Loucy (cell line): ENCODE measurements at regions not wholly inside any gene's neighbourhood (a gene's known extent, or its start where the extent isn't known, plus 50 kb on each side); places are given as distances from the start of the nearest gene placed in this dataset.

ENCODE experiments used
- H2AFZ ChIP-seq: fragments of 200-600 bp; sonication (generic); 2 replicates; pipeline ENCODE4 v1.6.0; 2016; ENCODE audit warnings: antibody characterized with exemption, mild to moderate bottlenecking, low read length, moderate library complexity
- H3F3A ChIP-seq: fragments of 200-600 bp; 2 replicates; pipeline ENCODE4 v1.6.0; 2016; ENCODE audit warnings: antibody characterized with exemption, low read depth, mild to moderate bottlenecking
- H3K27me3 ChIP-seq: fragments of 200-600 bp; sonication (generic); 2 replicates; pipeline ENCODE4 v1.6.1; 2014; ENCODE audit warnings: low read length, mild to moderate bottlenecking; ENCODE audit not compliant: insufficient read depth, poor library complexity, severe bottlenecking
- H3K36me3 ChIP-seq: fragments of 200-600 bp; sonication (generic); 2 replicates; pipeline ENCODE4 v1.6.1; 2016; ENCODE audit warnings: low read length; ENCODE audit not compliant: insufficient read depth
- H3K4me1 ChIP-seq: fragments of 200-600 bp; sonication (generic); 2 replicates; pipeline ENCODE4 v1.5.1; 2014; ENCODE audit warnings: low read length, mild to moderate bottlenecking; ENCODE audit not compliant: insufficient read depth, poor library complexity, severe bottlenecking
- H3K4me2 ChIP-seq: fragments of 200-600 bp; sonication (generic); 2 replicates; pipeline ENCODE4 v1.6.0; 2014; ENCODE audit warnings: antibody characterized with exemption, low read length, low read depth, mild to moderate bottlenecking; ENCODE audit not compliant: poor library complexity, severe bottlenecking
- H3K4me3 ChIP-seq: fragments of 200-600 bp; sonication (generic); 2 replicates; pipeline ENCODE4 v1.5.1; 2014; ENCODE audit warnings: low read length, mild to moderate bottlenecking, mixed read lengths; ENCODE audit not compliant: poor library complexity, severe bottlenecking
- H3K79me2 ChIP-seq: fragments of 200-600 bp; sonication (generic); 2 replicates; pipeline ENCODE4 v1.6.1; 2014; ENCODE audit warnings: low read length; ENCODE audit not compliant: insufficient read depth
- H3K9ac ChIP-seq: fragments of 200-600 bp; sonication (generic); 2 replicates; pipeline ENCODE4 v1.6.0; 2014; ENCODE audit warnings: mild to moderate bottlenecking, low read depth, low read length, moderate library complexity; ENCODE audit not compliant: poor library complexity, severe bottlenecking
- H3K9me2 ChIP-seq: fragments of 200-600 bp; sonication (generic); replicated peaks from 2 replicates; pipeline ENCODE4 v1.6.1; 2016; ENCODE audit warnings: low read depth, low read length, mixed read lengths
- H3K9me3 ChIP-seq: fragments of 200-600 bp; sonication (generic); 2 replicates; pipeline ENCODE4 v1.6.1; 2014; ENCODE audit warnings: mild to moderate bottlenecking, antibody characterized with exemption, low read length, low read depth; ENCODE audit not compliant: insufficient read depth
- H4K20me1 ChIP-seq: fragments of 200-600 bp; sonication (generic); 2 replicates; pipeline ENCODE4 v1.6.0; 2014; ENCODE audit warnings: antibody characterized with exemption, low read length, mild to moderate bottlenecking; ENCODE audit not compliant: insufficient read depth, poor library complexity, severe bottlenecking
- EZH2phosphoT487 ChIP-seq: fragments of 200-600 bp; IDR thresholded peaks from 2 replicates; pipeline ENCODE4 v1.6.1; 2018; ENCODE audit warnings: antibody characterized with exemption, mild to moderate bottlenecking, moderate library complexity, borderline replicate concordance
- TF ChIP-seq, protein P1 (sequence below): fragments of 200-600 bp; sonication (generic); conservative IDR thresholded peaks from 2 replicates; pipeline ENCODE4 v1.5.1; 2014; ENCODE audit warnings: mild to moderate bottlenecking, antibody characterized with exemption, low read length

DNA sequence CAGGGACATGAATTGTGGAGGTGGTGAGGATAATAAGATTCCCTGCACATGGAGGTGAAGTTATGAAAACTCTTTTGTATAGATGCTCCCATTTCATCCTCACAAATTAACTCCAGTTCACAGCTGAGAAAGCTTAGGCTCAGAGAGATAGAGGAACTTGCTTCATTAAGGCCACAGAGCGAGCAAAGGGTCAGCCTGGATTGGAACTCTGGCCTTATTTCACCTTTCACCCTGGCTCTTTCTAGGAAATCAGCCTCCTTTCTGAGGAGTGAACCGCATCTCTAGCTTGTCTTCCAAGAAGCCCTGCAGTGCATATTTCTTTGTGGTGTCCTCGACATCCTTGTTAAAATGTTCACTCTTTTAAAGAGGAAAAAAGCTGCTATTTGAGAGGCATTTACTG is 58.0 kb upstream of the SLC25A26 start:
- no peaks in the 10 kb centered on the region for H3K9me3 ChIP-seq
- H3K36me3 ChIP-seq = no peaks in the 10 kb centered on the region
- no peaks in the 10 kb centered on the region for H3K27me3 ChIP-seq
- H3K4me2 ChIP-seq = no peak overlapping the region
- H3K4me1 ChIP-seq = no peaks in the 10 kb centered on the region
- no peaks in the 10 kb centered on the region for H4K20me1 ChIP-seq
- no peaks in the 10 kb centered on the region for H3K9me2 ChIP-seq
- no peaks in the 10 kb centered on the region for H3F3A ChIP-seq
- TF ChIP-seq, protein P1, sequence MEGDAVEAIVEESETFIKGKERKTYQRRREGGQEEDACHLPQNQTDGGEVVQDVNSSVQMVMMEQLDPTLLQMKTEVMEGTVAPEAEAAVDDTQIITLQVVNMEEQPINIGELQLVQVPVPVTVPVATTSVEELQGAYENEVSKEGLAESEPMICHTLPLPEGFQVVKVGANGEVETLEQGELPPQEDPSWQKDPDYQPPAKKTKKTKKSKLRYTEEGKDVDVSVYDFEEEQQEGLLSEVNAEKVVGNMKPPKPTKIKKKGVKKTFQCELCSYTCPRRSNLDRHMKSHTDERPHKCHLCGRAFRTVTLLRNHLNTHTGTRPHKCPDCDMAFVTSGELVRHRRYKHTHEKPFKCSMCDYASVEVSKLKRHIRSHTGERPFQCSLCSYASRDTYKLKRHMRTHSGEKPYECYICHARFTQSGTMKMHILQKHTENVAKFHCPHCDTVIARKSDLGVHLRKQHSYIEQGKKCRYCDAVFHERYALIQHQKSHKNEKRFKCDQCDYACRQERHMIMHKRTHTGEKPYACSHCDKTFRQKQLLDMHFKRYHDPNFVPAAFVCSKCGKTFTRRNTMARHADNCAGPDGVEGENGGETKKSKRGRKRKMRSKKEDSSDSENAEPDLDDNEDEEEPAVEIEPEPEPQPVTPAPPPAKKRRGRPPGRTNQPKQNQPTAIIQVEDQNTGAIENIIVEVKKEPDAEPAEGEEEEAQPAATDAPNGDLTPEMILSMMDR = no peak
- TF ChIP-seq EZH2phosphoT487 = no peak
- H2AFZ ChIP-seq = no peak overlapping the region
- H3K4me3 ChIP-seq = no peak overlapping the region
- H3K79me2 ChIP-seq = no peaks in the 10 kb centered on the region
- no peak overlapping the region for H3K9ac ChIP-seq

DNA sequence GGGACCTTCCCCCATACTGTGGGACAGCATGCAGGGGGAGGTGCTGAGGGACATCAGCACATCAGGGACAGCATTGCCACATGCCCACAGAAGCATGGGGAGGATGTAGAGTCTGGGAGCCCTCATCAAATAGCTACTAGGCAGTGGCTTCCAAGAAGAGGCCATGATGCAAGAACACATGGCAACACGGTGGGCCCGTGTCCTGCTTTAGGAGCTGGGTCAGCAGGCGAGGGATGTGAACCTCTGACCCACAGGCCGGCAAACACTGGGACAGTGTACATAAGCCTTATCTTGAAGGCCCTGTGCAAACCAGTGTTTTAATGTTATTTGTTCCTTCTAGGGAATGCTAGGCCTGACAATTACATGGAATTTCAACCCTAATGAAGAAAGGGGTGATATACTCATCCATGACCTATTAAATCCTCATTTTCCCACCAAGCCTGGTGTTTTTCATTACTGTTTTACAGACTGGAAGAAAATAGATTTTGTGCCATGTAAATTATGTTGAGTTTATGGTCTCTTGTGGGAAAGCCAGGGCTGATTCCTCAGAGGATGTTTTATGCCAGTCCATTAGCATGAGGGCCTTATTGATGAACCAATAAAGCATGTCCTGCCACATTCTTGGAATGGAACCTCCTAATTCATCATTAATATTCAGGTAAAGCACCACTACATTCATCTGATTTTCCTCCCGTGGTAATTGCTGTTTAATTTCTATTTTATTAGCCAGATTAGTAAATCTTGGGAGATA is 61.7 kb upstream of the SLC25A26 start:
- Histone ChIP-seq H3K27me3 (no peaks in the 10 kb centered on the region), H3K4me1 (no peaks in the 10 kb centered on the region), H3K4me3 (no peak overlapping the region), H2AFZ (no peak overlapping the region), H3K79me2 (no peaks in the 10 kb centered on the region), H3K9me3 (no peaks in the 10 kb centered on the region), H3K9me2 (no peaks in the 10 kb centered on the region), H3F3A (no peaks in the 10 kb centered on the region), H4K20me1 (no peaks in the 10 kb centered on the region), H3K4me2 (no peak overlapping the region), H3K36me3 (no peaks in the 10 kb centered on the region), H3K9ac (no peak overlapping the region)
- TF ChIP-seq, protein P1 = no peak
- no peak for TF ChIP-seq EZH2phosphoT487

DNA sequence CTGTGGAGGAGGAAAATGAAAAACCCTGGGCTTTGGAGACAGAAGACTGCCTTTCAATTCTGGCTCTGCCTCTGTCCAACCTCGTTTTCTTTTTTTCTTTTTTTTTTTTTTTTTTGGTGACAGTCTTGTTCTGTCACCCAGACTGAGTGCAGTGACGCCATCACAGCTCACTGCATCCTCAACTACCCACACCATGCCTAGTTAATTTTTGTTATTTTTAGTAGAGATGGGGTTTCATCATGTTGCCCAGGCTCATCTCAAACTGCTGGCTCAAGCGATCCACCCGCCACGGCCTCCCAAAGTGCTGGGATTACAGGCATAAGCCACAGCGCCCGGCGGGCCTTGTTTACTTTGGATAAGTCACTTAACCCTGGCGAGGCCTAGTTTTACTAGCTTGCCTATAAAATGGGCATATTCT is 66.3 kb upstream of the SLC25A26 start:
- Histone ChIP-seq H3K4me3 (no peak overlapping the region), H3K79me2 (no peaks in the 10 kb centered on the region), H3K9ac (no peak overlapping the region), H4K20me1 (no peaks in the 10 kb centered on the region), H3K27me3 (no peaks in the 10 kb centered on the region), H3K4me2 (no peak overlapping the region), H3K4me1 (no peaks in the 10 kb centered on the region), H3K9me2 (no peaks in the 10 kb centered on the region), H2AFZ (no peak overlapping the region), H3K36me3 (no peaks in the 10 kb centered on the region), H3F3A (no peaks in the 10 kb centered on the region), H3K9me3 (no peaks in the 10 kb centered on the region)
- TF ChIP-seq EZH2phosphoT487 = no peak
- TF ChIP-seq, protein P1 = no peak
